ENCODE measurements at regions not wholly inside any gene's neighbourhood (a gene's known extent, or its start where the extent isn't known, plus 50 kb on each side); places are given as distances from the start of the nearest gene placed in this dataset.
"Not testable (repeated sequence)": the region's sequence is repeated elsewhere in the genome, so short reads cannot be mapped to it uniquely, and the experiment has no call there.

- TF ChIP-seq ZNF549 (tag by site-specific recombination; IDR thresholded peaks at IDR 0.05), result no peak
- TF ChIP-seq ZBTB6 (tag by site-specific recombination; IDR thresholded peaks at IDR 0.05), result no peak
- no peak for TF ChIP-seq PRDM4 (tag by site-specific recombination; IDR thresholded peaks at IDR 0.05)
- no peak for TF ChIP-seq BCL6B (tag by site-specific recombination; IDR thresholded peaks at IDR 0.05)
- no peak for TF ChIP-seq HIC1 (tag by site-specific recombination; IDR thresholded peaks at IDR 0.05)
- no peak for TF ChIP-seq KLF17 (tag by site-specific recombination; IDR thresholded peaks at IDR 0.05)
- no peak for TF ChIP-seq ZNF175 (tag by site-specific recombination; IDR thresholded peaks at IDR 0.05)
- TF ChIP-seq ZBTB20 (tag by site-specific recombination; IDR thresholded peaks at IDR 0.05), result no peak
Observed at GRCh38 chr9:26125693-26126092, 447.4 kb upstream of the TUSC1 start (continued).

- H3K4me1 ChIP-seq (ENCODE audit: control insufficient read depth, insufficient read depth, low read length); CTCF ChIA-PET; POLR2A ChIA-PET; H3K36me3 ChIP-seq (ENCODE audit: control insufficient read depth in 2 of 2, insufficient read depth in 1 of 2, low read length in 2 of 2); H3K9me3 ChIP-seq (ENCODE audit: control insufficient read depth, insufficient read depth, low read depth, low read length); H3K27ac ChIP-seq (ENCODE audit: extremely low read depth, low read depth, low read length); H3K4me3 ChIP-seq (ENCODE audit: low read depth, low read length): not testable (repeated sequence)
Observed at GRCh38 chr9:26116085-26116484, 437.8 kb upstream of the TUSC1 start.

GRCh38 chr9:26112724-26113123 lies 434.5 kb upstream of the TUSC1 start:
- Histone ChIP-seq H3K9me3 (ENCODE audit: control insufficient read depth, insufficient read depth, low read depth, low read length) (no peaks in the 10 kb centered on the region), H3K27ac (ENCODE audit: extremely low read depth, low read depth, low read length) (no peak overlapping the region), H3K36me3 (ENCODE audit: control insufficient read depth in 2 of 2, insufficient read depth in 1 of 2, low read length in 2 of 2) (no peaks in the 10 kb centered on the region), H3K4me1 (ENCODE audit: control insufficient read depth, insufficient read depth, low read length) (no peaks in the 10 kb centered on the region), H3K4me3 (ENCODE audit: low read depth, low read length) (no peak overlapping the region)
- ChIA-PET POLR2A (no interaction called here), CTCF (interaction anchor here (0.6 kb wide), 1 partner anchor 800 kb away, joined by 3 read pairs; no protein-coding TSS in a partner anchor)
- TF ChIP-seq ZNF623 (tag by site-specific recombination; IDR thresholded peaks at IDR 0.05) (no peak), ZNF10 (tag by site-specific recombination; IDR thresholded peaks at IDR 0.05) (no peak), ZNF777 (tag by site-specific recombination; IDR thresholded peaks at IDR 0.05; ENCODE audit: borderline replicate concordance) (no peak), OSR2 (tag by site-specific recombination; IDR thresholded peaks at IDR 0.05) (no peak), REPIN1 (tag by site-specific recombination; IDR thresholded peaks at IDR 0.05; ENCODE audit: low read depth) (no peak), ZNF529 (tag by site-specific recombination; IDR thresholded peaks at IDR 0.05; ENCODE audit: insufficient replicate concordance) (no peak), ZNF280C (tag by site-specific recombination; IDR thresholded peaks at IDR 0.05) (no peak), ZNF19 (tag by site-specific recombination; IDR thresholded peaks at IDR 0.05; ENCODE audit: low read depth) (no peak), ZBTB11 (tag by site-specific recombination; conservative IDR thresholded peaks at IDR 0.05; ENCODE audit: low read depth) (no peak), ZEB2 (tag by site-specific recombination; IDR thresholded peaks at IDR 0.05) (no peak)

All from HEK293 (cell line).